ENCODE measurements at regions not wholly inside any gene's neighbourhood (a gene's known extent, or its start where the extent isn't known, plus 50 kb on each side); places are given as distances from the start of the nearest gene placed in this dataset.
"Not testable (repeated sequence)": the region's sequence is repeated elsewhere in the genome, so short reads cannot be mapped to it uniquely, and the experiment has no call there.

- no peak for DNase-seq
Observed at GRCh38 chr2:236776695-236777251, 207.1 kb downstream of the ACKR3 start.

- no peak for DNase-seq
Observed at GRCh38 chr2:236777408-236777807, 207.8 kb downstream of the ACKR3 start.

GRCh38 chr2:236781933-236782816 is 212.6 kb downstream of the ACKR3 start:
- no peak for DNase-seq

- DNase-seq = no peak
Observed at GRCh38 chr2:236782938-236783337, 213.3 kb downstream of the ACKR3 start.

- no peak for DNase-seq
Observed at GRCh38 chr2:236783417-236784020, 213.9 kb downstream of the ACKR3 start.

- no peak for DNase-seq
Observed at GRCh38 chr2:236785611-236786057, 216.0 kb downstream of the ACKR3 start.

GRCh38 chr2:236786751-236787150 is 217.1 kb downstream of the ACKR3 start:
- no peak for DNase-seq

- DNase-seq = not testable (repeated sequence)
Observed at GRCh38 chr2:236787376-236787775, 217.8 kb downstream of the ACKR3 start.

- DNase-seq = no peak
Observed at GRCh38 chr2:236787885-236788284, 218.3 kb downstream of the ACKR3 start.

- no peak for DNase-seq
Observed at GRCh38 chr2:236790963-236791362, 221.3 kb downstream of the ACKR3 start.

GRCh38 chr2:236793023-236794011 is 223.7 kb downstream of the ACKR3 start:
- no peak for DNase-seq

GRCh38 chr2:236794176-236794957 is 224.7 kb downstream of the ACKR3 start:
- DNase-seq = no peak

- no peak for DNase-seq
Observed at GRCh38 chr2:236795169-236795860, 225.7 kb downstream of the ACKR3 start.

- no peak for DNase-seq
Observed at GRCh38 chr2:236795861-236796219, 226.2 kb downstream of the ACKR3 start.

- DNase-seq = no peak
Observed at GRCh38 chr2:236796236-236796635, 226.6 kb downstream of the ACKR3 start.

- no peak for DNase-seq
Observed at GRCh38 chr2:236797411-236797810, 227.8 kb downstream of the ACKR3 start.

- DNase-seq = no peak
Observed at GRCh38 chr2:236798491-236798890, 228.9 kb downstream of the ACKR3 start.

GRCh38 chr2:236799391-236800026 is 229.9 kb downstream of the ACKR3 start:
- DNase-seq = no peak

- no peak for DNase-seq
Observed at GRCh38 chr2:236802862-236803261, 233.2 kb downstream of the ACKR3 start.

- DNase-seq = no peak
Observed at GRCh38 chr2:236803621-236804020, 234.0 kb downstream of the ACKR3 start.
